HEK293T (cell line): ENCODE measurements at regions not wholly inside any gene's neighbourhood (a gene's known extent, or its start where the extent isn't known, plus 50 kb on each side); places are given as distances from the start of the nearest gene placed in this dataset.

Experiments used
- ARNT ChIP-seq: fragments of 450-650 bp; IDR thresholded peaks from 2 replicates; pipeline ENCODE4 v1.6.1; 2017; ENCODE audit warnings: mild to moderate bottlenecking
- BHLHE40 ChIP-seq: fragments of 450-650 bp; IDR thresholded peaks from 2 replicates; pipeline ENCODE4 v1.6.1; 2016; ENCODE audit warnings: mild to moderate bottlenecking, moderate library complexity, borderline replicate concordance
- FOXM1 ChIP-seq: fragments of 450-650 bp; IDR thresholded peaks from 2 replicates; pipeline ENCODE4 v1.6.1; 2017; ENCODE audit warnings: mild to moderate bottlenecking, borderline replicate concordance
- HDGF ChIP-seq: fragments of 450-650 bp; IDR thresholded peaks from 2 replicates; pipeline ENCODE4 v1.6.1; 2017; ENCODE audit warnings: antibody characterized with exemption, borderline replicate concordance
- L3MBTL2 ChIP-seq: fragments of 450-650 bp; conservative IDR thresholded peaks from 2 replicates; pipeline ENCODE4 v1.6.1; 2016; ENCODE audit warnings: mild to moderate bottlenecking
- LEF1 ChIP-seq: fragments of 450-650 bp; IDR thresholded peaks from 2 replicates; pipeline ENCODE4 v1.6.1; 2017; ENCODE audit warnings: mild to moderate bottlenecking, borderline replicate concordance
- SUZ12 ChIP-seq: fragments of 450-650 bp; IDR thresholded peaks from 2 replicates; pipeline ENCODE4 v1.6.1; 2016; ENCODE audit warnings: mild to moderate bottlenecking
- ZNF384 ChIP-seq: fragments of 450-650 bp; IDR thresholded peaks from 2 replicates; pipeline ENCODE4 v1.6.1; 2016

DNA sequence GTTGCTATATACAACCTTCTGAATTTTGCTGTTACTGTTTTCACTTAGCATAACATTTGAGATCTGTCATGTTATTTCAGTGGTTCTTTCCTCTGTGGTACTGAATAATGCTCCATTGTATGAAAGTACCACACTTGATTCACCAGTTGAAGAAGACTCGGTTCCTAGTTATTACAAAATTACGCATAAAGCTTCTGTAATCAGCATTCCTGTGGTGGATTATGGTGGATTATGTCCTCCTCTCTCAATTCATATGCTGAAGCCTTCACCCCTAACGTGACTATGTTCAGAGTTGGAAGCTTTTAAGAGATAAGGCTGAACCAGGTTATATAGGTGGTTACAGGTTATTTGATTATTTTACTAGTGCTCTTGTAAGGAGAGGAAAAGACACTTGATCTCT lies 2143.5 kb upstream of the AGA start:
- no peak for TF ChIP-seq ZNF384
- TF ChIP-seq BHLHE40, result no peak
- TF ChIP-seq FOXM1, result no peak
- TF ChIP-seq LEF1, result no peak
- TF ChIP-seq HDGF, result no peak
- TF ChIP-seq L3MBTL2, result no peak
- TF ChIP-seq ARNT, result no peak
- TF ChIP-seq SUZ12, result no peak
